BE2C (cell line): ENCODE measurements at regions not wholly inside any gene's neighbourhood (a gene's known extent, or its start where the extent isn't known, plus 50 kb on each side); places are given as distances from the start of the nearest gene placed in this dataset.
"Not testable (repeated sequence)": the region's sequence is repeated elsewhere in the genome, so short reads cannot be mapped to it uniquely, and the experiment has no call there.

ENCODE experiments used
- DNase-seq: peaks from one replicate; pipeline ENCODE4 v3.0.0-alpha.2; 2020
- H3K27me3 ChIP-seq: fragments of 250-450 bp; sonication (Bioruptor Pico); 2 replicates; pipeline ENCODE4 v1.5.1; 2020; ENCODE audit warnings: mild to moderate bottlenecking
- H3K36me3 ChIP-seq: fragments of 250-450 bp; sonication (Bioruptor Pico); 2 replicates; pipeline ENCODE4 v1.5.1; 2020; ENCODE audit warnings: mild to moderate bottlenecking
- H3K4me1 ChIP-seq: fragments of 250-450 bp; sonication (Bioruptor Pico); 2 replicates; pipeline ENCODE4 v1.5.1; 2020
- H3K4me3 ChIP-seq: 2 replicates; pipeline ENCODE4 v1.5.1; 2011; ENCODE audit warnings: low read depth, low read length
- H3K9me3 ChIP-seq: fragments of 250-450 bp; sonication (Bioruptor Pico); 2 replicates; pipeline ENCODE4 v1.5.1; 2020
- TF ChIP-seq, protein P1 (sequence below): IDR thresholded peaks from 2 replicates; pipeline ENCODE4 v1.5.1; 2012; ENCODE audit warnings: mild to moderate bottlenecking, low read depth, low read length

DNA sequence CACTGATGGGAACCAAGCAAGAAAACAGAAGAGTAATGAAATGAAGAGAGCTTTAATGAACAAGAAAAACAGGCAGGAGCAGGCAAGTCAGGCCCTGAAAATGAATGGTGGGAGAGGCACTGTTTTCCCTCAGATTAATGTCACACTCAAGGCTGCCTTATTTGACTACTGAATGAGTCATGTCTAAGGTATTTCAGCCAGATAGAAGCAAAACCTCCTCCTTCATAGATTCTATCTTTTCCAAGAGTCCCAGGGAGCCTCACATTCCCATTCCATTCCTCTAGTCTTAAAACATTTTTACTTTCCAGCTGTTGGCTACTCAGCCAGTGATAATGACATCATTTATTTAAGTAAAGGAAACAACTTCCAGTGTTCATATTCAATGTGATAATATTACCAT is 228.4 kb upstream of the NRIP1 start:
- no peak for DNase-seq

DNA sequence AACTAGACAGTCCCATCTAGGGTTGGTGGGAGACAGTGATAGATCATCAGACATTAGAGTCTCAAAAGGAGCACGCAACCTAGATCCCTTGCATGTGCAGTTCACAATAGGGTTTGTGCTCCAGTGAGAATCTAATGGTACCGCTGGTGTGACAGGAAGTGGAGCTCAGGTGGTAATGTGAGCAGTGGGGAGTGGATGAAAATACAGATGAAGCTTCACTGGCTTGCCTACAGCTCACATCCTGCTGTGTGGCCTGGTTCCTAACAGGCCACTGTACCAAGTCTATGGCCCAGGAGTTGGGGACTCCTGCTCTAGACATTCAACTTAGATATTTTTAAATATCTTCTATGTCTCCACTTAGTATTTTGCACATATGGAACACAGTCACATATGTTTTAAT is 231.1 kb upstream of the NRIP1 start:
- H3K9me3 ChIP-seq, result no peaks in the 10 kb centered on the region
- H3K4me3 ChIP-seq, result no peak overlapping the region
- TF ChIP-seq, protein P1, sequence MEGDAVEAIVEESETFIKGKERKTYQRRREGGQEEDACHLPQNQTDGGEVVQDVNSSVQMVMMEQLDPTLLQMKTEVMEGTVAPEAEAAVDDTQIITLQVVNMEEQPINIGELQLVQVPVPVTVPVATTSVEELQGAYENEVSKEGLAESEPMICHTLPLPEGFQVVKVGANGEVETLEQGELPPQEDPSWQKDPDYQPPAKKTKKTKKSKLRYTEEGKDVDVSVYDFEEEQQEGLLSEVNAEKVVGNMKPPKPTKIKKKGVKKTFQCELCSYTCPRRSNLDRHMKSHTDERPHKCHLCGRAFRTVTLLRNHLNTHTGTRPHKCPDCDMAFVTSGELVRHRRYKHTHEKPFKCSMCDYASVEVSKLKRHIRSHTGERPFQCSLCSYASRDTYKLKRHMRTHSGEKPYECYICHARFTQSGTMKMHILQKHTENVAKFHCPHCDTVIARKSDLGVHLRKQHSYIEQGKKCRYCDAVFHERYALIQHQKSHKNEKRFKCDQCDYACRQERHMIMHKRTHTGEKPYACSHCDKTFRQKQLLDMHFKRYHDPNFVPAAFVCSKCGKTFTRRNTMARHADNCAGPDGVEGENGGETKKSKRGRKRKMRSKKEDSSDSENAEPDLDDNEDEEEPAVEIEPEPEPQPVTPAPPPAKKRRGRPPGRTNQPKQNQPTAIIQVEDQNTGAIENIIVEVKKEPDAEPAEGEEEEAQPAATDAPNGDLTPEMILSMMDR, result no peak
- no peaks in the 10 kb centered on the region for H3K36me3 ChIP-seq
- DNase-seq, result no peak
- H3K27me3 ChIP-seq, result no peaks in the 10 kb centered on the region
- no peaks in the 10 kb centered on the region for H3K4me1 ChIP-seq

More for the DNA sequence above, 228.4 kb upstream of the NRIP1 start:
- Histone ChIP-seq H3K4me1 (0 out of 2 replicates have a peak, but pooled peaks cover 4% of the 10 kb centered on the region), H3K27me3 (no peaks in the 10 kb centered on the region), H3K9me3 (no peaks in the 10 kb centered on the region), H3K4me3 (no peak overlapping the region), H3K36me3 (no peaks in the 10 kb centered on the region)
- TF ChIP-seq, protein P1, result no peak

DNA sequence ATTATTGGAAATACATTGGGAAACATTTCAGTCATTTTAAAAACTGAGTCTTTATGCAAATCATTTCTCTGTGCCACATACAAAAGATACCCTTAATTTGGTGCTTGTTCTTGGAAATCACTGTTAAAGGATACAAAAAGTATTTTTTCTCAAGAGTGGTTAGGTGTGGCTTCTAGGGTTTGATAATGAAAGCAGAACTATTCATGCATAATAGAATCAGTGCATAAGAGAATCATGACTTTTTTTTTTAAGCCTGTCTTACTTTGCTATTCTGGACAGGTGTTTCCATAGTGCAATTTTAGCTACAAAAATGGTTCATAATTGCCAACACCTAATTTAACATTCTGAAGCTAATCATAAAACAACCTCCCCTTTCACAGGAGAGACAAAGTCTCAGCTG is 233.0 kb upstream of the NRIP1 start:
- Histone ChIP-seq H3K4me3 (no peak overlapping the region), H3K4me1 (no peaks in the 10 kb centered on the region), H3K36me3 (no peaks in the 10 kb centered on the region), H3K27me3 (no peaks in the 10 kb centered on the region), H3K9me3 (no peaks in the 10 kb centered on the region)
- TF ChIP-seq, protein P1, result no peak
- no peak for DNase-seq

DNA sequence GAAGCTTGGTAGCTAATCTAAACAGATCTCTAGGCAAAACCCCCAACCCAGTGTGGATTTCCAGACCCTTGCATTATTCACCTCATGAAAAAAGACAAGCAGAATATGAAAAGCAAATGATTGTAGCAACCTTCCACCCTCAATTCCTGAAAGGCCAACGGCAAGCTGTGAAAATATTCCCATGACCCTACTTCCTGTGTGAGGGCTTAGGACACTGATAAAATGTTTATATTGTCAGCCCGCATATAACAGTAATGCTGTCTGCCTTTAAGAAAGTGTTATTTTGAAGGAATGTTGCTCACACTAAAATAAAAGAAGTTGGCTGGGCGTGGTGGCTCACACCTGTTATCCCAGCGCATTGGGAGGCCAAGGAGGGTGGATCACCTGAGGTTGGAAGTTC is 233.5 kb upstream of the NRIP1 start:
- Histone ChIP-seq H3K4me3 (no peak overlapping the region), H3K9me3 (no peaks in the 10 kb centered on the region), H3K27me3 (no peaks in the 10 kb centered on the region), H3K36me3 (no peaks in the 10 kb centered on the region), H3K4me1 (no peaks in the 10 kb centered on the region)
- TF ChIP-seq, protein P1, result no peak
- no peak for DNase-seq

DNA sequence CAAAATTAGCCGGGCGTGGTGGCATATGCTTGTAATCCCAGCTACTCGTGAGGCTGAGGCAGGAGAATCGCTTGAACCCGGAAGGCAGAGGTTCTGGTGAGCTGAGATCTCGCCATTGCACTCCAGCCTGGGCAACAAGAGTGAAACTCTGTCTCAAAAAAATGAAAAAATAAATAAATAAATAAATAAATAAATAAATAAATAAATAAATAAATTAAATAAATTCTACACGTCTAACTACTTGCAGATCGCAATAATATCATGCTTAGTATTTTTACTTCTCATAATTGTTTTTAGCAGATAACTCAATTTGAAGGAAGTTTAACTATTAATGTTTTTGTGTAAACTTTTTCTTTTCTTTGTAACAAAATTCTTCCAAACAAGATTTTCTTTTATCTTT is 234.0 kb upstream of the NRIP1 start:
- DNase-seq, result not testable (repeated sequence)

DNA sequence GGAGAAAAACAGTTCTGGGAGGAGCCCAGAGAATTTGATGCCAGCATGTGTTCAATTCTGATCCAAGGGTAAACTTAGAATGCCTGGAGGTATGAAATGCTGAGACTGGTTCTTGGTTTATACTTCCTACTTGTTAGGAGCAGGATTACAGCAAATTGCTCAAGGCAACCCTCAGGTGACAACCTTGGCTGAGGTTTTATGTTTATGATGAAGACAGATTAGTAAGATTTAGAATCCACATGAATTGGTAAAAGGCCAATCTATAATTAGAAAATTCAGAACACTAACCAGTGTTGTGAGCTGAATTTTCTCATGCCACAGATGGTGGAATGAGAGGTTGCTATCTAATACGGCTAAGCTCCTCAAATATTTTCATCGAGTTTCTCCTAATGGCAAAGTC is 235.3 kb upstream of the NRIP1 start:
- Histone ChIP-seq H3K27me3 (no peaks in the 10 kb centered on the region), H3K4me1 (no peaks in the 10 kb centered on the region), H3K36me3 (no peaks in the 10 kb centered on the region), H3K9me3 (no peaks in the 10 kb centered on the region), H3K4me3 (no peak overlapping the region)
- TF ChIP-seq, protein P1, result no peak
- no peak for DNase-seq

More for the DNA sequence above, 234.0 kb upstream of the NRIP1 start:
- H3K4me1 ChIP-seq, H3K4me3 ChIP-seq, H3K27me3 ChIP-seq, H3K9me3 ChIP-seq, H3K36me3 ChIP-seq: not testable (repeated sequence)

DNA sequence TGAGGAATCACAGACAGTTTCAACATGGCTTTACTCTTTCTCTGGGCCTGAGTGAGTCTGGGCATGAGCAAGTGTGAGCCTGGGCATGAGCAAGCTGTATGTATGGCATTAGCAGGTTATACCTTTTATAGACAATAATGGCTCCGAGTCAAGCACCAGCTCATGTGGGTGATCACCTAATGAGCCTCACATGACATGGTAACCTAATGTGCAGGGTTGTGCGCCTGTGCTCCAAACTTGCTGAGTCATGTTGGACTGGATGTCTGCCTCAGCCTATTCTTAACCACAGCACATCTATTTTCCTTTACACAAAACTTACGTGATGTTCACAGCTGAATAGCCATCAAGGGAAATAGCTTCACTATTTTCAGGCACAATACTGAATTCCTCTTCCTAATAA is 236.2 kb upstream of the NRIP1 start:
- DNase-seq, result no peak
- Histone ChIP-seq H3K4me1 (no peaks in the 10 kb centered on the region), H3K36me3 (no peaks in the 10 kb centered on the region), H3K27me3 (no peaks in the 10 kb centered on the region), H3K4me3 (no peak overlapping the region), H3K9me3 (no peaks in the 10 kb centered on the region)
- TF ChIP-seq, protein P1, result no peak
